ENCODE measurements at regions not wholly inside any gene's neighbourhood (a gene's known extent, or its start where the extent isn't known, plus 50 kb on each side); places are given as distances from the start of the nearest gene placed in this dataset.
"Not testable (repeated sequence)": the region's sequence is repeated elsewhere in the genome, so short reads cannot be mapped to it uniquely, and the experiment has no call there.

- not testable (repeated sequence) for DNase-seq
Measured at GRCh38 chr2:181737302-181737701, 57.0 kb upstream of the NEUROD1 start.

DNA sequence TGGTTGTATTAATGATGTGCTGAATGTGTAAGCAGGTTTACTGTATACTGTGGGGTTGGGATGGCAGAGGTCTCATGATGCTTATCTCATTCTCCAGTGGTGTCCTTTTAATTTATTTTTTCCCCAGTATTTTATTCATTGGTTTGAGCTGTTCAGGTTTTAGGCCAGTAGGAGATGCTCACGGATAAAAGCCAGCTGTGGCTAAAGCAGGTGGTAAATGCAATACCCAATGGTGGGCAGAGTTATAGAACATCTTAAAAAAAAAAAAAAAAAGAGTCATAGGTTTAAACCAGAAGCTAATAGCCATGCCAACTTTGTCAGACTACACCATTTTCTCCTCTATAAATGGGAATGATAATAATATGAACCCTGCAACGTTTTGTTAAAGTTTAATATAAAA lies 57.8 kb upstream of the NEUROD1 start:
- no peak for DNase-seq

GRCh38 chr2:181738563-181738962 lies 58.2 kb upstream of the NEUROD1 start:
- no peak for DNase-seq

- no peak for DNase-seq
Measured at GRCh38 chr2:181741756-181742155, 61.4 kb upstream of the NEUROD1 start.

GRCh38 chr2:181742361-181742760 lies 62.0 kb upstream of the NEUROD1 start:
- DNase-seq: no peak

DNA sequence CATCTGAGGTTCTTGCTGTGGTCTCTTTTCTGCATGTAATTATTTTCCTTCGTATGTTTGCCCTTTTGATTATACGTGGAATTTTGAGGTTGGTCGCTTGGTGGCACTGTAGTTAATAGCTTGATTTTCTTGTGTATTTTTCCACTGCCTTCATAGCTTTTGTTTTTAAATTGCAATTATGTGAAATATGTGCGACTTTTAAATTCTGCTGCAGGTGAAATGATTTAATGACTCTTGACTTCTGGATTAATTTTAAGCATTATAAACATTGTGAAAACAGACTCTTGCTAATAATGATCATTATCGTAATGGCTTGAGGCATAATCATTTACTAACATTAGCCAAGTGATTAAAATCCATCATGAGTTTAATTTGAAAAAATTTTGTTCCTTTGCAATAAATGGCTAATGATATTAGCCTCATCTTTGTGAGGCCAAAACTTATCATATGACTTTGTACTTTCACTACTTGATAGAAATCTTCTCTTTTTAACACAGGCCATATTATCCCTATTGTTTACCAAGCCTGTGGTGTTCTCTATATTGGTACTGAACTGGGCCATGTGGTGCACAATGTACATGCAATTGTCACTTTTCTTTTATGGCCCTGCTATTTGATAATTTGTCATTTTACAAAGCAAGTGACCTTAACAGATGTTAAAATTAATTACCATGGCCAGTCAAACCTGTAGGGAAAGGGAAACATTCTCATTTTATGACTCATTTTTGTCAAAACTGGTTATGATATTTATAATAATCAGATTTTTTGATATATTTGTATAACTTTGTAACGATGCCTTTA lies 62.8 kb upstream of the NEUROD1 start:
- peak; percentile 4 to 17 for DNase-seq

- no peak for DNase-seq
Measured at GRCh38 chr2:181743723-181744031, 63.4 kb upstream of the NEUROD1 start.

DNA sequence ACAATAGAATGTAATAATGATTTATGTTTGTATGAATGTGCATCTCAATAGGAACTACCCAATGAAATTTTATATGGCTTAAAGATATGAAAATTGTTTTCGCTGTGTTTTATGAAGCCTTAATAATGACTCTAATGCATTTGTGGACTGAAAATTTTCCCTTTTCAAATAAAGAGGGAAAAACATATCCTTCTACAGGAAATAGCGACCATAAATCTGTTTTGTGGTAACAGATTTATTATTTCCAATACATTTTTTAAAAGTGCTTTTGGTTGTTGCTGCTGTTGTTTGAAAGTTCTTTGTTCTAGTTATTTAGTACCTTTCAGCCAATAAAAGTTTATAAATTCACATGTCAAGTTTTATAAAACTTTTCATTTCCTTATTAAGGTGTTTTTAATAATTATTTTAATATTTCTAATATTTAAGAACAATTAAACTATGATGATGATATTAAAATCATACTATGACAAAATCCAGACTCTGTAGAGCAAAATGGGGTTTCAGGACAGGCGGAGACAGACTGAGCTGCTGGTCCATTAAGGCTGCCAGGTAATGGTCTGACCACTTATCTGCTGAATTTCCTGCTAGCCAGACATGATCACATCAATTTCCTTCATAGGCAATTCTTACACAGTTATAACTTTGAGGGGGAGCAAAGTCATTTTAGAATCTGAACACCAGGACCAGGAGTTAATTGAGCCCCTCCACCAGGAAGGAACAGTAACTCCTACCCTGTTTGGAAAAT lies 65.7 kb upstream of the NEUROD1 start:
- DNase-seq: no peak

DNA sequence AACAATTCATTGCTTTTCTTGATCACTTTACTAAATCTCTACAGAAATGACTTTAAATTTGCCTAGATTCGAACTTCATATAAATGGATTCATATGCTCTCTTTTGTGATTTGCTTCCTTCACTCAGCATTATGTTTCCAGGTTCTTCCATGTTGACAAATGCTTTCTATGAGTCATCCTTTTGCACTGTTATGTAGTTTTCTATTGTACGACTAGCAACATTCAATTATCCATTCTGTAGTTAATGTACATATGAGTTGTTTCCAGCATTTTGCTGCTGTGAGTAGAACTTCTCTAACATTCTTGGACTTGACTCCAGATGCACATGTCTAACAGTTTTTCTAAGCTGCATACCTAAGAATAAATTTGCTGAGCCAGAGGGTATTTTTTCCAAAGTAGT lies 66.5 kb upstream of the NEUROD1 start:
- no peak for DNase-seq

GRCh38 chr2:181750305-181750704 lies 70.0 kb upstream of the NEUROD1 start:
- no peak for DNase-seq

GRCh38 chr2:181751266-181752030 lies 71.1 kb upstream of the NEUROD1 start:
- no peak for DNase-seq

- DNase-seq: no peak
Measured at GRCh38 chr2:181752301-181752700, 72.0 kb upstream of the NEUROD1 start.

DNA sequence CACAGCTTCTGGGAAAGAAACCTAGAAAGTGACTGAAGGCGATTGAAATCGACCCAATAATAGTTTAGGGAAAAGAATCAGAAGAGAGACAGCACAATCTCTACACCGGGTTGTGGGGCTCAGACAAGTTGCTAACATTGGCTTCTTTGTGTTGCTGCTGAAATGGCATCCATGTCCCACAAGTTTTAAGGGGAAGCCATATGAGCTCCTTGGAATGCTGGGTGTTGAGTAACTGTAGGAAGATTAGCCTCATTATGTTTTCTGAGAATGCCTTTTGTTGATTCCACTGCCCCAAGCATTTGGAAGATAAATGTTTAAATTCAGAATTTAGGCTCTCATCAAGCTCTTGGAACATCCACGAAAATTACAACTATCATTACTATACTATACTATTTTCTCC lies 73.4 kb upstream of the NEUROD1 start:
- DNase-seq: no peak

DNA sequence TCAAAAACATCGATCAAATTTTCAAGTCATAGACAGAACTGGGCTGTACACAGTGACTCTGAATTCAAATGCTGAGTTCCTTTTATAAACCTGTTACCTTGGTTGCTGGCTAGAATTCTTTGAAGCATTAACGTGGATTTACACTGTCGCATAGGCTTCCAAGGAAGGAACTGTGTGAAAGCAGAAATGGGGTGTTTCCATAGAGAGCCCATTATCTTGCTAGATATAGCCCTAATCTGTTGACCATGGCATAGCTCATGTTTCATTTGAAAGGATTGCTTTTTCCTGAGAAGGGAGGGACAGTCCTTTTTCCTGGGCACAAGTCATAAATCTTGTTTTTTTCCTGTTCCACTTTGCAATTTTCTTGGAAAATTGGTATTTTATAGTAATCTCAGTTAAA lies 73.8 kb upstream of the NEUROD1 start:
- no peak for DNase-seq

GRCh38 chr2:181755181-181755580 lies 74.9 kb upstream of the NEUROD1 start:
- no peak for DNase-seq

DNA sequence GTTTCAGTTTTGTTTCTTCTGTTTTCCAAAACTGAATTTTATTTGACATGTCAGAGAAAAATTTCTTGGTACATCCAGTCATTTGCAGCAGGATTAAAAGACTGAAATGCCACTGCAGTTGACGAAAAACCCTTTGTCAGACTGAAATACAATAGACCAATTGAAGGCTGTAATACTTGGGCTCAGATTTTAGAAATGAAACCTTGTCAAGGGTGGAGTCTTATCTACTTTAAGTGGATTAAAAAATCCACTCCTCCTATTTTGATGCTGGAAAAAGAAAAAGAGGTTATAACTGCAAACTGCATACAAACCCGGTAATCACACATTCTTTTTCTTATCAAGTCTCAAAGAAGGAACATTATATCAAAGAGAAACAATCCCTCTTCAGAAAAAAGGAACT lies 80.2 kb upstream of the NEUROD1 start:
- DNase-seq: no peak

DNA sequence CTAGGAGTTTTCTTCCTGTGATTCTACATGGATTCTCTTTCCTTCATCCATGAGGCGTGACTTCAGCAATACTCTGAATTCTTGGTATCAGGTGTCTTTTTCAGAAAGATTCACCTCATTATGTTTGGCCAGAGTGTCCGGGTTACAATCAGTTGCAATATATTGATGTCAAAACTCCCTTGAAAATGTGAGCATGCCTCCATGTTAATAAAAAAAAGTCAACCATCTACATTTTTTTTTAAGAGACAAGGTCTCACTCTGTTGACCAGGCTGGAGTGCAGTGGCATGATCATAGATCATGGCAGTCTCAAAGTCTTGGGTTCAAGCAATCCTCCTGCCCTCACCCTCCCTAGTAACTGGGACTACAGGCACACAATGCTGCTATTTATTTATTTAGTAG lies 80.9 kb upstream of the NEUROD1 start:
- DNase-seq: no peak

GRCh38 chr2:181762000-181762399 lies 81.7 kb upstream of the NEUROD1 start:
- DNase-seq: no peak

DNA sequence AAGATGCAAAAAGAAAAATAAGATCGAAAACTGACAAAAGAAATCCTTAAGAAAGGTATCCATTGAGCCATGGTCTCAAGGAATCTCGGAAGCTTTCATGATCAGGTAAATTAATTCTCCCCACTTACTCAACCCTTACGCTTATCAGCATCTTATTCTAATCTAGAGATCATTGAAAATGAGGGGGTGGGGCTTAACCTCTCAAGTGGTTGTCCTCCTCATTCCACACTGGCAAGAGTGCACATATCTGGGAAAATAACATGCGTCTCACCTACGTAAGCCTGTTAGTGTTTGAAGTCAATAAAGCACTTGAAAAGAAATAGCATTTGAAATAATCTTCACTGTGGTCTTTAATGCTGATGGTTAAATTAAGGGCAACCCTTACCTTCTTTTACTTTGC lies 82.5 kb upstream of the NEUROD1 start:
- no peak for DNase-seq

- no peak for DNase-seq
Measured at GRCh38 chr2:181763423-181763822, 83.1 kb upstream of the NEUROD1 start.

- no peak for DNase-seq
Measured at GRCh38 chr2:181764095-181764963, 84.0 kb upstream of the NEUROD1 start.

- no peak for DNase-seq
Measured at GRCh38 chr2:181766129-181766528, 85.8 kb upstream of the NEUROD1 start.

GRCh38 chr2:181770150-181770549 lies 89.8 kb upstream of the NEUROD1 start:
- DNase-seq: no peak

Measured in stimulated activated CD4-positive, alpha-beta T cell treated with anti-CD3 and anti-CD28 coated beads, Interleukin-2, amount 100 ng/mL, for 48 hours (primary cell).